Mucosa of descending colon (tissue), 3 donors: ENCODE measurements at regions not wholly inside any gene's neighbourhood (a gene's known extent, or its start where the extent isn't known, plus 50 kb on each side); places are given as distances from the start of the nearest gene placed in this dataset.

Experiments used
- ATAC-seq: fragments of 200-7000 bp; cut with Tn5 transposase; one replicate; pipeline ENCODE4 v1.9.1; 2020; ENCODE audit warnings: mild to moderate bottlenecking, moderate library complexity
- DNase-seq, 3 donors: peaks; one replicate each; pipeline ENCODE4 v3.0.0-alpha.2; 2020
- H3K36me3 ChIP-seq: fragments of 200-600 bp; one replicate; pipeline ENCODE4 v1.8.0; 2021; ENCODE audit warnings: low read depth, mild to moderate bottlenecking
- H3K4me1 ChIP-seq: fragments of 200-600 bp; one replicate; pipeline ENCODE4 v1.8.0; 2021; ENCODE audit warnings: low read depth, mild to moderate bottlenecking
- H3K4me3 ChIP-seq: fragments of 200-600 bp; one replicate; pipeline ENCODE4 v1.8.0; 2021; ENCODE audit warnings: mild to moderate bottlenecking
- H3K9me3 ChIP-seq: fragments of 200-600 bp; one replicate; pipeline ENCODE4 v1.8.0; 2021; ENCODE audit warnings: mild to moderate bottlenecking
- CTCF ChIP-seq: fragments of 200-600 bp; IDR thresholded peaks from one replicate; pipeline ENCODE4 v1.8.0; 2022; ENCODE audit warnings: antibody characterized with exemption, mild to moderate bottlenecking
- intact Hi-C, 2 donors: fragments of 100-400 bp; cut with DNase I in 1 of 2; cut with micrococcal nuclease in 1 of 2; formaldehyde crosslinking; loops; one replicate each; pipeline versions ENCODE4 v1.11.0 to v1.11.1; 2022; cut with DNase I, micrococcal nuclease
- donor health status: DM: no; HTN: no; CAD: no; lungs with moderate emphysema.
- donor health status: DM: no; HTN: no; CAD: no.
- donor health status: DM: no; HTN: yes; CAD: no.

DNA sequence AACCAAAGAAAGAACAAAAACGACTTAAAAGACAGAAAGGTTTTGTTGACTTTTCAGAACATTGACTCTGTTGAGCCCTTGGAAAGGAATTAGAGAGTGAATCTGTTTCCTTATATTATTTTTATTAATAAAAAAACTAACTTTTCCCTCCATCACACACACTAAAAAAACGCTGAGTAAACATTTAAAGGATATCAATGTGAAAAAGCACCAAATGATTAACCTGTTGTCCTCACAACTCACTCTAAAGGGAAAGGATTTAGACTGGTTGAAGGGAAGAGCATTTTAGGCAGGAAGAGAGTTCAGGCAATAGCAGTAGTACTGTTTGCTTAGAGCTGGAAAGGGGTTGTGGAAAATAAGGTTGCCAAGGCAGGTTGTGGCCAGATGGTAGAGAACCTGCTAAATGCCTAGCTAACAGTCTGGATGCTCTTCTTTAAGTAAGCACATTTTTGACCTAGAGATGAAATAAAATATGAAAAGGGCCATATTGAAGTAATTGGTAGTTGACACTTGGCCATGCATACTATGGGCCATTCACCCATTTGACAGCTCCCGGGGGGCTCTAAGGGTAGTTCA is 98.0 kb upstream of the NDP start:
- Histone ChIP-seq H3K4me3 (no peak overlapping the region), H3K36me3 (no peaks in the 10 kb centered on the region), H3K9me3 (no peaks in the 10 kb centered on the region), H3K4me1 (no peaks in the 10 kb centered on the region)
- no peak for TF ChIP-seq CTCF
- DNase-seq (no peak), ATAC-seq (no peak)
- intact Hi-C loops, result no loop called here

GRCh38 chrX:44068043-44068442 is 94.9 kb upstream of the NDP start:
- no peaks in the 10 kb centered on the region for H3K9me3 ChIP-seq
- no peak for ATAC-seq
- no peak overlapping the region for H3K4me3 ChIP-seq
- no peaks in the 10 kb centered on the region for H3K36me3 ChIP-seq
- no peak for DNase-seq
- H3K4me1 ChIP-seq, result no peaks in the 10 kb centered on the region
- intact Hi-C loops, result no loop called here
- TF ChIP-seq CTCF, result no peak

- no peak for DNase-seq
- Histone ChIP-seq H3K9me3 (no peaks in the 10 kb centered on the region), H3K4me3 (no peak overlapping the region), H3K36me3 (no peaks in the 10 kb centered on the region), H3K4me1 (no peaks in the 10 kb centered on the region)
- no peak for TF ChIP-seq CTCF
- no peak for ATAC-seq
- intact Hi-C loops, result no loop called here
These were observed 90.4 kb upstream of the NDP start for GRCh38 chrX:44063606-44064005.

DNA sequence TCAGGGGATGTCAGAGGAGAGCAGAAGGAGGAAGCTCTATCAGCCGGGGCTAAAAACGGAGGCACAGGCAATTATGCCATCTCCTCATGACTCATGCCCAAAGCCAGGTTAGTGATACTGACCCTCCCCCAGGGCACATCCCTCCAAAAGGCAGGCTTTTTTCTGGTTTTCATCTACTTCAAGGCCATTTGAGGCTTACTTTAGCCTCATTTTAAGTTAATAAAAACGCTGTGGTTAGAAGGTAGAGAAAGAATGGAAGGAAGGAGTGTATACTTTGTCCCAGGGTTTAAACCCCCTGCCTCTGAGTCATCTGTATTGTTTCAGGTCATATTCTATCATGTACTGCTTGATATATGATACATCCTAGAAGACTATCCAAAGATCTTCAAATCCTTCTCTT is 89.7 kb upstream of the NDP start:
- no peak for ATAC-seq
- Histone ChIP-seq H3K4me3 (no peak overlapping the region), H3K4me1 (no peaks in the 10 kb centered on the region), H3K36me3 (no peaks in the 10 kb centered on the region), H3K9me3 (no peaks in the 10 kb centered on the region)
- intact Hi-C loops, result no loop called here
- no peak for DNase-seq
- TF ChIP-seq CTCF, result no peak

- ATAC-seq, result no peak
- H3K4me3 ChIP-seq, result no peak overlapping the region
- H3K36me3 ChIP-seq, result no peaks in the 10 kb centered on the region
- no peak for DNase-seq
- intact Hi-C loops, result no loop called here
- no peaks in the 10 kb centered on the region for H3K4me1 ChIP-seq
- H3K9me3 ChIP-seq, result no peaks in the 10 kb centered on the region
- no peak for TF ChIP-seq CTCF
These were observed 88.9 kb upstream of the NDP start for GRCh38 chrX:44061968-44062614.
